B cell (primary cell): ENCODE measurements at regions not wholly inside any gene's neighbourhood (a gene's known extent, or its start where the extent isn't known, plus 50 kb on each side); places are given as distances from the start of the nearest gene placed in this dataset.

Experiments used
- CTCF ChIP-seq: fragments of 200-600 bp; IDR thresholded peaks from one replicate; pipeline ENCODE4 v1.8.0; 2022; ENCODE audit warnings: antibody characterized with exemption, mild to moderate bottlenecking
- EZH2 ChIP-seq: IDR thresholded peaks from 2 replicates; pipeline ENCODE4 v1.6.1; 2012; ENCODE audit warnings: borderline replicate concordance, low read depth, mild to moderate bottlenecking, moderate library complexity, low read length; ENCODE audit not compliant: insufficient read depth, poor library complexity, severe bottlenecking

- no peak for TF ChIP-seq CTCF
- no peak for TF ChIP-seq EZH2
Observed at GRCh38 chr5:12284604-12285003, 380.4 kb upstream of the CTNND2 start.
